A673 (cell line): ENCODE measurements at regions not wholly inside any gene's neighbourhood (a gene's known extent, or its start where the extent isn't known, plus 50 kb on each side); places are given as distances from the start of the nearest gene placed in this dataset.

Experiments used
- EZH2 ChIP-seq: fragments of 200-600 bp; sonication (generic); IDR thresholded peaks from 2 replicates; pipeline ENCODE4 v1.6.1; 2017; ENCODE audit warnings: borderline replicate concordance, low read depth, mild to moderate bottlenecking, mixed read lengths, antibody characterized with exemption, low read length; ENCODE audit not compliant: poor library complexity, severe bottlenecking
- TF ChIP-seq, protein P1 (sequence below): fragments of 300-800, 200-600 bp; sonication (generic); conservative IDR thresholded peaks from 2 replicates; pipeline ENCODE4 v1.5.1; 2017; ENCODE audit warnings: low read depth, mild to moderate bottlenecking, antibody characterized with exemption, low read length, moderate library complexity, mixed read lengths

DNA sequence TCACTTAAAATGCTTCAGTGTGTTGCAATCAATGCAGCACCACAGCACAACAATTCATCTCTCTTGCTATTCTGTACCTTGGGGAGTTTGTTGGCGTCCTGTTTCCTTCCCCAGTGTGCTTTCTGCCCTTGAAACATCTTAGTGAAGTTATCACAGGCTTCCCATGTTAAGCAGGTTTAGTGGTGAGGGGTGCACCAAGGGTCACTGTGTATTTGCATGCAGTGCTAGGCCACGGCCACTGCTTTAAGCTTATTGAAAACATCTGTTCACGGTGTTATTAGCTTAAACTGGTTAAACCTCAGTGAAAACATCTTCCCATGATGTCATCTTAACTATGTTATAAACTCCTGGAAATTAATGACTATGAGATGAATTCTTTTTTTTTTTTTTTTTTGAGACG is 217.3 kb upstream of the GOLIM4 start:
- TF ChIP-seq, protein P1, sequence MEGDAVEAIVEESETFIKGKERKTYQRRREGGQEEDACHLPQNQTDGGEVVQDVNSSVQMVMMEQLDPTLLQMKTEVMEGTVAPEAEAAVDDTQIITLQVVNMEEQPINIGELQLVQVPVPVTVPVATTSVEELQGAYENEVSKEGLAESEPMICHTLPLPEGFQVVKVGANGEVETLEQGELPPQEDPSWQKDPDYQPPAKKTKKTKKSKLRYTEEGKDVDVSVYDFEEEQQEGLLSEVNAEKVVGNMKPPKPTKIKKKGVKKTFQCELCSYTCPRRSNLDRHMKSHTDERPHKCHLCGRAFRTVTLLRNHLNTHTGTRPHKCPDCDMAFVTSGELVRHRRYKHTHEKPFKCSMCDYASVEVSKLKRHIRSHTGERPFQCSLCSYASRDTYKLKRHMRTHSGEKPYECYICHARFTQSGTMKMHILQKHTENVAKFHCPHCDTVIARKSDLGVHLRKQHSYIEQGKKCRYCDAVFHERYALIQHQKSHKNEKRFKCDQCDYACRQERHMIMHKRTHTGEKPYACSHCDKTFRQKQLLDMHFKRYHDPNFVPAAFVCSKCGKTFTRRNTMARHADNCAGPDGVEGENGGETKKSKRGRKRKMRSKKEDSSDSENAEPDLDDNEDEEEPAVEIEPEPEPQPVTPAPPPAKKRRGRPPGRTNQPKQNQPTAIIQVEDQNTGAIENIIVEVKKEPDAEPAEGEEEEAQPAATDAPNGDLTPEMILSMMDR: no peak
- TF ChIP-seq EZH2: no peak
